ENCODE measurements at regions not wholly inside any gene's neighbourhood (a gene's known extent, or its start where the extent isn't known, plus 50 kb on each side); places are given as distances from the start of the nearest gene placed in this dataset.

DNA sequence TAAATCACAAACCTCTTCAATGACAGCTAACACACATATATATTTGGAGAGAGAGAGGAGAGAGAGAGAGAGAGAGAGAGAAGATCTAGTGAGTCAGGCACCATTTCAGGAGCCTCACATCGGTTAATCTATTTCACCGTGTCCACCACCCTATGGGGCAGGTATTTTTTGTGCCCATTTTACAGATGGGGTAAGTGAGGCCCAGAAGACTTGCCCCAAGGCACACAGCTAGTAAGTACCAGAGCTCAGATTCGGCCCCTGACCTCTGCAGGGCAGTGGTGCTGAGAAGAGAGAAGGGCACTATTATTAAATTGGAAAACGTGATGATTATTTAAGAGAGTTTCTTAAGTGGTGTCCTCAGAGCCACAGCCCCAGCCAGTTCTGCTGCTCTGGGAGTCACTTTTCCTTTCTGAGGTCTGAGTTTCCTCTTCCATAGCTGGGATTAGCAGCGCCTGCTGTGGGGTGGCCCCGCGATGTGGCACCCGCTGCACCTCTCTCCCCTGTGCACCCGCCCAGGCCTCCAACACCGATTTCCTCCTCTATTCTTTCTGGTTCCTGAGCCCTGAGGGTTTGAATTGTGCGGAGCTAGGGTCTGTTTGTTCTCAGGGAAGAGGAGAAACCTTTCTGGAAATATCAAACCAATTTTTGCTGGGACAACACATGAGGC, 303.9 kb downstream of the IRF8 start:
- DNase-seq (ENCODE audit: low spot score) (no peak), ATAC-seq (ENCODE audit: low read depth) (no peak)
- Histone ChIP-seq H3K9me3 (ENCODE audit: severe bottlenecking) (no peaks in the 10 kb centered on the region), H3K4me3 (ENCODE audit: severe bottlenecking) (no peak overlapping the region), H3K36me3 (ENCODE audit: low read depth) (no peaks in the 10 kb centered on the region), H3K27ac (ENCODE audit: poor library complexity, severe bottlenecking) (no peak overlapping the region), H3K4me1 (ENCODE audit: insufficient read depth, poor library complexity, severe bottlenecking) (no peaks in the 10 kb centered on the region), H3K27me3 (ENCODE audit: insufficient read depth, poor library complexity, severe bottlenecking) (peaks cover 58% of the 10 kb centered on the region)
- TF ChIP-seq, protein P1, sequence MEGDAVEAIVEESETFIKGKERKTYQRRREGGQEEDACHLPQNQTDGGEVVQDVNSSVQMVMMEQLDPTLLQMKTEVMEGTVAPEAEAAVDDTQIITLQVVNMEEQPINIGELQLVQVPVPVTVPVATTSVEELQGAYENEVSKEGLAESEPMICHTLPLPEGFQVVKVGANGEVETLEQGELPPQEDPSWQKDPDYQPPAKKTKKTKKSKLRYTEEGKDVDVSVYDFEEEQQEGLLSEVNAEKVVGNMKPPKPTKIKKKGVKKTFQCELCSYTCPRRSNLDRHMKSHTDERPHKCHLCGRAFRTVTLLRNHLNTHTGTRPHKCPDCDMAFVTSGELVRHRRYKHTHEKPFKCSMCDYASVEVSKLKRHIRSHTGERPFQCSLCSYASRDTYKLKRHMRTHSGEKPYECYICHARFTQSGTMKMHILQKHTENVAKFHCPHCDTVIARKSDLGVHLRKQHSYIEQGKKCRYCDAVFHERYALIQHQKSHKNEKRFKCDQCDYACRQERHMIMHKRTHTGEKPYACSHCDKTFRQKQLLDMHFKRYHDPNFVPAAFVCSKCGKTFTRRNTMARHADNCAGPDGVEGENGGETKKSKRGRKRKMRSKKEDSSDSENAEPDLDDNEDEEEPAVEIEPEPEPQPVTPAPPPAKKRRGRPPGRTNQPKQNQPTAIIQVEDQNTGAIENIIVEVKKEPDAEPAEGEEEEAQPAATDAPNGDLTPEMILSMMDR (IDR thresholded peaks at IDR 0.05; ENCODE audit: poor library complexity, severe bottlenecking) = no peak

DNA sequence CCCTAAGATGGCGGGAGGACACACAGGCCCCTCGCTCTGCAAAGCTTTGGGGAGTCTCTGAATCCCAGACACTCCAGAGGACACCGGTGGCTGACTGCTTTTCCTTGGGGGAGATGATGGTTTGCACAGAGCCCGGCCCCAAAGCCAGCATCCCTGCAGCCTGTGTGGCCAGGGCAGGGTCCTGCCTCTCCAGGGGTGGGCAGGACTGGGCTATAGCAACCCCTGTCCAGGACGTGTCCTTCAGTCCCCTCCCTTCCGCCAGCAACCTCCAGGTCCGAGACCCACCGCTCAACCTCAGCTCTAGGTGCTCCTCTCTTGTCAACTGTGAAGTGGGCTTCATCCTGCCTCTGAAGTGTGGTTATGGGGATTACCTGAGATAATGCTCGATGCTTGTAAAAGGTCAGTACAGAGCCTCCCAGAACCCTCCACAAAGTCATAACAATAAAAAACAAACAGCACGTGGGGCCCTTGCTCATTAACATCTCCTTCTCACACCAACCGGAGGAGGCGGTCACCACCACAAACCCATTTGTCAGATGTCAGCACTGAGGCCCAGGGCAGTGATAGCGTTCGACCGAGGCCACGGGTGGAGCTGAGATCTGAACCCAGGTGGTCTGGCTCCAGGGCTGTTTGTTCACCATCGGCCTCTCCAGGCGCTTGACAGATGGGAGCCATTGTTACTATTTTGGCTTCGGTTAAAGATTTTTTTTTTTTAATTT, 304.8 kb downstream of the IRF8 start:
- Histone ChIP-seq H3K36me3 (ENCODE audit: low read depth) (no peaks in the 10 kb centered on the region), H3K27me3 (ENCODE audit: insufficient read depth, poor library complexity, severe bottlenecking) (peaks cover 50% of the 10 kb centered on the region), H3K27ac (ENCODE audit: poor library complexity, severe bottlenecking) (no peak overlapping the region), H3K9me3 (ENCODE audit: severe bottlenecking) (no peaks in the 10 kb centered on the region), H3K4me3 (ENCODE audit: severe bottlenecking) (no peak overlapping the region), H3K4me1 (ENCODE audit: insufficient read depth, poor library complexity, severe bottlenecking) (no peaks in the 10 kb centered on the region)
- ATAC-seq (ENCODE audit: low read depth) = no peak
- TF ChIP-seq, protein P1 (IDR thresholded peaks at IDR 0.05; ENCODE audit: poor library complexity, severe bottlenecking) = no peak
- no peak for DNase-seq (ENCODE audit: low spot score)

DNA sequence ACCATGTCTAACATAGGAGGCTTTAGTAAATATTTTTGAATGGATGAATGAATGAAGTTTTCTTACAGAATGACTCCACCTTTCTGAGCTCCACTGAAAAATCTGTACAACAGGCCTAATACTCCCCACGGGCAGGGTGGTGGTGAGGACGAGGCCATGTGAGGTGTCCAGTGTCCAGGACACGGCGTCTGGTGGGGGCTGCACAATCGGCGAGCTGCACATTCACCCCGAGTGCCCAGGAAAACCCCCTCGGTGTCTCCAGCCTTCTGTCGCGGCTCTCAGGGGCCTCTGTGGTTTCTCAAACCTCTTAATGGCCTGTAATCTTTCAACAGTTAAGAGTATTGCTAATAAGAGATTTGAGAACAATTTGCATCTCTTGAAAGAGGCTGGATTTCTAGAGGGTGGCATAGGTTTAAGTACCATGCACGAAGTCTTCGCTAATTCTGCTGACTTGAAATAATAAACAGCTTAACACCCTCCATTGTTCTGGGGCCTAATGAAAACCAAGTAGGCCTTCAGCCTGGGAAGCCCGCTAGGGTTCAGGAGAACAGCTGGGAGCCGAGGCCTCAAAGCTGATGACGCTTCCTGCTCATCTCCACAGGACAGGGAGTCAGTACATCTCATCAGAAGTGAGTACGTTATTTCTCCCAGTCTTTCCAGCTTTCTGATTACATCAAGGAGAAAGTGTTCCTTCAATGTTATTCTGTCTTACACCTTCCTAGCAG, 304.6 kb upstream of the FOXF1 start:
- no peaks in the 10 kb centered on the region for H3K36me3 ChIP-seq (ENCODE audit: low read depth)
- DNase-seq (ENCODE audit: low spot score) (no peak), ATAC-seq (ENCODE audit: low read depth) (no peak)
- TF ChIP-seq, protein P1 (IDR thresholded peaks at IDR 0.05; ENCODE audit: poor library complexity, severe bottlenecking) = no peak
- peaks cover 30% of the 10 kb centered on the region for H3K27me3 ChIP-seq (ENCODE audit: insufficient read depth, poor library complexity, severe bottlenecking)
- no peak overlapping the region for H3K27ac ChIP-seq (ENCODE audit: poor library complexity, severe bottlenecking)
- H3K4me3 ChIP-seq (ENCODE audit: severe bottlenecking) = no peak overlapping the region
- H3K9me3 ChIP-seq (ENCODE audit: severe bottlenecking) = no peaks in the 10 kb centered on the region
- no peaks in the 10 kb centered on the region for H3K4me1 ChIP-seq (ENCODE audit: insufficient read depth, poor library complexity, severe bottlenecking)

DNA sequence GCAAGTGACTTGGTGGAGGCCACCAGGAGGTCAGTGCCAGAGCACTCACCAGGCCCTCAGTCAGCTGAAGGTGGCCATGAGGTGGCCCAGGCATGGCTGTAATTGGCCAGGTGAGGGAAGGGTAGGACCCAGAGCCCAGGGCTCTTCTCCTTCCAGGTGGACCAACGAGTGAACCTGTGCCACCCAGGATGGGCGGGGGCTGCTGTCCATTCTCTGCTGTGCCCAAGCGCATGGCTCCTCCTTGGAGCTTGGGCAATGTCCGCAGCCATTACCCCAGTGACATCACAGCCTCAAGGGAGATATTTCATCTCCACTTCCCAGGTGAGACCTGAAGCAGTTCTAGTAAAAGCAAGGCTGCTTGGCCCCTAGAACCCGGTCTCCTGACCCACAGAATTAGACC, 303.0 kb upstream of the FOXF1 start:
- H3K27ac ChIP-seq (ENCODE audit: poor library complexity, severe bottlenecking) = no peak overlapping the region
- H3K36me3 ChIP-seq (ENCODE audit: low read depth) = no peaks in the 10 kb centered on the region
- DNase-seq (ENCODE audit: low spot score) = no peak
- TF ChIP-seq, protein P1 (IDR thresholded peaks at IDR 0.05; ENCODE audit: poor library complexity, severe bottlenecking) = no peak
- H3K27me3 ChIP-seq (ENCODE audit: insufficient read depth, poor library complexity, severe bottlenecking) = peaks cover 15% of the 10 kb centered on the region
- ATAC-seq (ENCODE audit: low read depth) = no peak
- no peak overlapping the region for H3K4me3 ChIP-seq (ENCODE audit: severe bottlenecking)
- no peaks in the 10 kb centered on the region for H3K9me3 ChIP-seq (ENCODE audit: severe bottlenecking)
- no peaks in the 10 kb centered on the region for H3K4me1 ChIP-seq (ENCODE audit: insufficient read depth, poor library complexity, severe bottlenecking)
